SKM-1 (cell line): ENCODE measurements at regions not wholly inside any gene's neighbourhood (a gene's known extent, or its start where the extent isn't known, plus 50 kb on each side); places are given as distances from the start of the nearest gene placed in this dataset.

Experiments
- DNase-seq: peaks from one replicate; lab custom pipeline; 2025; ENCODE audit not compliant: unreplicated experiment; lab: John Stamatoyannopoulos, UW

- no peak for DNase-seq
These were observed 160.8 kb downstream of the FBXO8 start for GRCh38 chr4:174122705-174123104.

GRCh38 chr4:174120446-174121295, 162.8 kb downstream of the FBXO8 start:
- peak; percentile 47 for DNase-seq

- no peak for DNase-seq
These were observed 163.6 kb downstream of the FBXO8 start for GRCh38 chr4:174119830-174120229.

- no peak for DNase-seq
These were observed 164.4 kb downstream of the FBXO8 start for GRCh38 chr4:174119051-174119450.

- DNase-seq, result no peak
These were observed 165.3 kb downstream of the FBXO8 start for GRCh38 chr4:174118171-174118570.

GRCh38 chr4:174117445-174117844, 166.0 kb downstream of the FBXO8 start:
- no peak for DNase-seq

GRCh38 chr4:174116021-174116420, 167.4 kb downstream of the FBXO8 start:
- no peak for DNase-seq

GRCh38 chr4:174111422-174111821, 172.0 kb downstream of the FBXO8 start:
- no peak for DNase-seq

- no peak for DNase-seq
These were observed 173.3 kb downstream of the FBXO8 start for GRCh38 chr4:174110180-174110579.

- peak; percentile 43 for DNase-seq
These were observed 175.6 kb downstream of the FBXO8 start for GRCh38 chr4:174107746-174108354.

- DNase-seq, result no peak
These were observed 178.3 kb downstream of the FBXO8 start for GRCh38 chr4:174105202-174105601.

GRCh38 chr4:174100910-174101309, 182.6 kb downstream of the FBXO8 start:
- no peak for DNase-seq

- no peak for DNase-seq
These were observed 183.8 kb downstream of the FBXO8 start for GRCh38 chr4:174099712-174100111.

- DNase-seq, result no peak
These were observed 186.5 kb downstream of the FBXO8 start for GRCh38 chr4:174096999-174097398.

- no peak for DNase-seq
These were observed 187.0 kb downstream of the FBXO8 start for GRCh38 chr4:174096456-174096855.

GRCh38 chr4:174091130-174091529, 192.3 kb downstream of the FBXO8 start:
- no peak for DNase-seq

- no peak for DNase-seq
These were observed 193.8 kb downstream of the FBXO8 start for GRCh38 chr4:174089711-174090110.

GRCh38 chr4:174088795-174089194, 194.7 kb downstream of the FBXO8 start:
- DNase-seq, result no peak

- no peak for DNase-seq
These were observed 196.4 kb downstream of the FBXO8 start for GRCh38 chr4:174086829-174087799.

GRCh38 chr4:174084981-174085380, 198.5 kb downstream of the FBXO8 start:
- no peak for DNase-seq

- no peak for DNase-seq
These were observed 198.9 kb downstream of the FBXO8 start for GRCh38 chr4:174084542-174084941.
